ENCODE measurements at regions not wholly inside any gene's neighbourhood (a gene's known extent, or its start where the extent isn't known, plus 50 kb on each side); places are given as distances from the start of the nearest gene placed in this dataset.

GRCh38 chr6:9168669-9169068 lies 733.3 kb upstream of the SLC35B3 start:
- Mint-ChIP-seq H3K4me3 (no peak overlapping the region), H3K9me3 (peaks cover 5 to 8% of the 10 kb centered on the region in 2 experiments; a peak in 4 of 5 replicates), H3K4me1 (peaks cover 3 to 5% of the 10 kb centered on the region in 2 experiments; a peak in 3 of 4 replicates), H3K27me3 (ENCODE audit: low read depth) (peaks cover 2% of the 10 kb centered on the region; the same call in 1 of the 2 replicates), H3K27ac (no peak overlapping the region), H3K36me3 (ENCODE audit: insufficient read depth in 1 of 3, low read depth in 3 of 3) (peaks cover 0 to 8% (median 0%) of the 10 kb centered on the region in 3 experiments; a peak in 2 of 7 replicates)
- Histone ChIP-seq H3K56ac (ENCODE audit: insufficient read length, low read depth, low read length) (no peak overlapping the region), H2BK15ac (ENCODE audit: low read depth, low read length) (no peak overlapping the region), H2BK5ac (ENCODE audit: insufficient read length, low read length) (no peak overlapping the region), H3K4me2 (ENCODE audit: insufficient read depth, insufficient read length, low read length) (no peak overlapping the region), H3K79me1 (ENCODE audit: insufficient read depth, low read depth, low read length, poor library complexity, severe bottlenecking) (no peaks in the 10 kb centered on the region), H3K79me2 (ENCODE audit: insufficient read depth, low read length) (no peaks in the 10 kb centered on the region), H4K20me1 (ENCODE audit: control insufficient read depth, insufficient read depth, insufficient read length) (no peaks in the 10 kb centered on the region), H4K5ac (ENCODE audit: insufficient read length, low read depth, low read length) (no peak overlapping the region), H3K4ac (ENCODE audit: low read depth, low read length) (no peak overlapping the region), H3K14ac (ENCODE audit: insufficient read depth, low read length) (no peak overlapping the region), H2AFZ (ENCODE audit: low read length) (no peak overlapping the region), H2AK5ac (ENCODE audit: insufficient read length, low read length) (no peak overlapping the region), H3K27me3 (ENCODE audit: insufficient read depth, low read length) (no peaks in the 10 kb centered on the region), H4K91ac (ENCODE audit: insufficient read length, low read depth, low read length) (no peak overlapping the region), H3K23ac (ENCODE audit: insufficient read length, low read depth, low read length) (no peak overlapping the region), H3K9me3 (ENCODE audit: control insufficient read depth, low read depth, low read length) (no peaks in the 10 kb centered on the region), H3K23me2 (ENCODE audit: insufficient read length, low read depth, low read length, poor library complexity, severe bottlenecking) (no peaks in the 10 kb centered on the region), H4K8ac (replicated peaks; ENCODE audit: insufficient read length, low read depth, low read length) (no peak overlapping the region), H2BK20ac (ENCODE audit: low read depth, low read length, poor library complexity, severe bottlenecking) (no peak overlapping the region), H2BK12ac (ENCODE audit: insufficient read length, low read depth, low read length) (no peak overlapping the region), H2BK120ac (ENCODE audit: low read depth, low read length, poor library complexity, severe bottlenecking) (no peak overlapping the region), H3K9ac (ENCODE audit: extremely low read depth, insufficient read length, low read length) (no peak overlapping the region), H3K18ac (ENCODE audit: insufficient read length, low read depth, low read length) (no peak overlapping the region), H3T11ph (ENCODE audit: low read length) (no peak overlapping the region), H3K27ac (ENCODE audit: insufficient read length, low read depth, low read length) (no peak overlapping the region), H3K4me1 (ENCODE audit: insufficient read depth, low read length) (no peaks in the 10 kb centered on the region)
- TF ChIP-seq, protein P1, sequence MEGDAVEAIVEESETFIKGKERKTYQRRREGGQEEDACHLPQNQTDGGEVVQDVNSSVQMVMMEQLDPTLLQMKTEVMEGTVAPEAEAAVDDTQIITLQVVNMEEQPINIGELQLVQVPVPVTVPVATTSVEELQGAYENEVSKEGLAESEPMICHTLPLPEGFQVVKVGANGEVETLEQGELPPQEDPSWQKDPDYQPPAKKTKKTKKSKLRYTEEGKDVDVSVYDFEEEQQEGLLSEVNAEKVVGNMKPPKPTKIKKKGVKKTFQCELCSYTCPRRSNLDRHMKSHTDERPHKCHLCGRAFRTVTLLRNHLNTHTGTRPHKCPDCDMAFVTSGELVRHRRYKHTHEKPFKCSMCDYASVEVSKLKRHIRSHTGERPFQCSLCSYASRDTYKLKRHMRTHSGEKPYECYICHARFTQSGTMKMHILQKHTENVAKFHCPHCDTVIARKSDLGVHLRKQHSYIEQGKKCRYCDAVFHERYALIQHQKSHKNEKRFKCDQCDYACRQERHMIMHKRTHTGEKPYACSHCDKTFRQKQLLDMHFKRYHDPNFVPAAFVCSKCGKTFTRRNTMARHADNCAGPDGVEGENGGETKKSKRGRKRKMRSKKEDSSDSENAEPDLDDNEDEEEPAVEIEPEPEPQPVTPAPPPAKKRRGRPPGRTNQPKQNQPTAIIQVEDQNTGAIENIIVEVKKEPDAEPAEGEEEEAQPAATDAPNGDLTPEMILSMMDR (conservative IDR thresholded peaks at IDR 0.05) = no peak
- no CpG with 5 or more reads among the region's 1 CpG for WGBS (ENCODE audit: extremely low coverage, insufficient read length, low lambda C conversion rate)
- no peak for DNase-seq

Measured in H9 (cell line).